Stomach (tissue), 8 donors: ENCODE measurements at regions not wholly inside any gene's neighbourhood (a gene's known extent, or its start where the extent isn't known, plus 50 kb on each side); places are given as distances from the start of the nearest gene placed in this dataset.

Experiments used
- DNase-seq, 2 donors: peaks; one replicate each; pipeline versions ENCODE4 v3.0.0 to v3.0.0-alpha.2; 2013 to 2019
- H3K27ac ChIP-seq, 5 donors: fragments of 200-600 bp in 4 of 5; sonication (generic) in 4 of 5; one replicate each; pipeline ENCODE4 v1.5.1; 2013 to 2019; ENCODE audit warnings: mild to moderate bottlenecking in 1 of 5, moderate library complexity in 1 of 5
- H3K27me3 ChIP-seq, 3 donors: fragments of 200-600 bp; sonication (generic); one replicate each; pipeline ENCODE4 v1.5.1; 2017 to 2019; ENCODE audit warnings: mixed run types in 1 of 3
- H3K36me3 ChIP-seq, 4 donors: fragments of 200-600 bp; sonication (generic); 1 replicate in 3 of 4; 2 replicates in 1 of 4; pipeline ENCODE4 v1.5.1; 2016 to 2019
- H3K4me1 ChIP-seq, 4 donors: fragments of 200-600 bp; sonication (generic); one replicate each; pipeline ENCODE4 v1.5.1; 2016 to 2019
- H3K4me3 ChIP-seq, 4 donors: fragments of 200-600 bp; sonication (generic) in 3 of 4; one replicate each; pipeline ENCODE4 v1.5.1; 2016 to 2019; ENCODE audit warnings: mild to moderate bottlenecking in 1 of 4
- H3K9me3 ChIP-seq, 4 donors: fragments of 200-600 bp; sonication (generic); one replicate each; pipeline ENCODE4 v1.5.1; 2016 to 2019
- EP300 ChIP-seq: sonication (generic); formaldehyde crosslinking; IDR thresholded peaks from one replicate; pipeline ENCODE4 v1.6.1; 2017; ENCODE audit warnings: antibody characterized with exemption
- POLR2A ChIP-seq, 4 donors: fragments of 450-650 bp; IDR thresholded peaks; one replicate each; pipeline ENCODE4 v1.6.1; 2016; ENCODE audit warnings: antibody characterized with exemption in 4 of 4, control low read depth in 2 of 4, mild to moderate bottlenecking in 1 of 4, moderate library complexity in 1 of 4
- POLR2AphosphoS5 ChIP-seq, 3 donors: sonication (generic); formaldehyde crosslinking; IDR thresholded peaks; one replicate each; pipeline ENCODE4 v1.6.1; 2016; ENCODE audit warnings: antibody characterized with exemption in 3 of 3
- WGBS, 5 donors: extraction: QIAGEN DNeasy Blood & Tissue Kit in 3 of 5; methylation state at CpG; one replicate each; pipeline versions ENCODE4 v1.1.5 to v1.1.7; 2013 to 2018; 5-methylcytosine and 5-hydroxymethylcytosine counted together
- intact Hi-C: fragments of 100-400 bp; cut with DNase I; formaldehyde crosslinking; loops from one replicate; pipeline ENCODE4 v1.15.1; 2023; ENCODE audit warnings: low total_unique reads
- TF ChIP-seq, protein P1 (sequence below), 7 experiments: fragments of 450-650 bp in 4 of 7; fragments of 200-600 bp in 3 of 7; sonication (generic) in 3 of 7; IDR thresholded peaks; one replicate each; pipeline ENCODE4 v1.5.1; 2016 to 2019; ENCODE audit warnings: antibody characterized with exemption in 7 of 7, control low read depth in 2 of 7, mild to moderate bottlenecking in 1 of 7
- donor health status: healthy with polysubstance abuse.
- donor health status: Bipolar disorder and iron deficiency.
- donor health status: healthy.

DNA sequence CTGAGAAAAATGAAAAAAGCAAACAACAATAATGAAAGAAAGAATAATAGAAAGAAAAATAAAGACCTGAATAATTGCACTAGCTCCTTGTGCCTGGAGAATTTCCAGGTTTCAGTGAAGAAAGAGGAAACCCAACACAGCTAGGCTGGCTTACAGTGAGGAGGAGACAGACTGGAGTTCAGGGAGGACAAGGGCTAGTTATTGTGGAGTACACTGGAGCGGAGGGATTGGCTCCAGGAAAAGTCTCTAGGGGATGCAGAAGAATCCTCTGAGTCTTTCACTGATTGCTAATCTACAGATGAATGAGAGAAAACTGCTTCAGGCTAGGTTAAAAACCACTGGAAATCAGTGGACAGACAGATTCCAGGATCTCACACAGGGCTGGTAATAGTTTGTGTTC is 163.6 kb upstream of the RBMS1 start:
- no peaks in the 10 kb centered on the region for H3K9me3 ChIP-seq
- no peaks in the 10 kb centered on the region for H3K27me3 ChIP-seq
- no peaks in the 10 kb centered on the region for H3K36me3 ChIP-seq
- peak in 1 of 2 donors; percentile 37 for DNase-seq
- H3K4me1 ChIP-seq, result peaks cover 0 to 7% (median 0%) of the 10 kb centered on the region in 4 donors
- H3K27ac ChIP-seq, result no peak overlapping the region
- no peak for TF ChIP-seq POLR2AphosphoS5 (IDR thresholded peaks at IDR 0.05)
- TF ChIP-seq EP300, result no peak
- TF ChIP-seq, protein P1, sequence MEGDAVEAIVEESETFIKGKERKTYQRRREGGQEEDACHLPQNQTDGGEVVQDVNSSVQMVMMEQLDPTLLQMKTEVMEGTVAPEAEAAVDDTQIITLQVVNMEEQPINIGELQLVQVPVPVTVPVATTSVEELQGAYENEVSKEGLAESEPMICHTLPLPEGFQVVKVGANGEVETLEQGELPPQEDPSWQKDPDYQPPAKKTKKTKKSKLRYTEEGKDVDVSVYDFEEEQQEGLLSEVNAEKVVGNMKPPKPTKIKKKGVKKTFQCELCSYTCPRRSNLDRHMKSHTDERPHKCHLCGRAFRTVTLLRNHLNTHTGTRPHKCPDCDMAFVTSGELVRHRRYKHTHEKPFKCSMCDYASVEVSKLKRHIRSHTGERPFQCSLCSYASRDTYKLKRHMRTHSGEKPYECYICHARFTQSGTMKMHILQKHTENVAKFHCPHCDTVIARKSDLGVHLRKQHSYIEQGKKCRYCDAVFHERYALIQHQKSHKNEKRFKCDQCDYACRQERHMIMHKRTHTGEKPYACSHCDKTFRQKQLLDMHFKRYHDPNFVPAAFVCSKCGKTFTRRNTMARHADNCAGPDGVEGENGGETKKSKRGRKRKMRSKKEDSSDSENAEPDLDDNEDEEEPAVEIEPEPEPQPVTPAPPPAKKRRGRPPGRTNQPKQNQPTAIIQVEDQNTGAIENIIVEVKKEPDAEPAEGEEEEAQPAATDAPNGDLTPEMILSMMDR (IDR thresholded peaks at IDR 0.05), result no peak
- TF ChIP-seq POLR2A (IDR thresholded peaks at IDR 0.05), result no peak
- no peak overlapping the region for H3K4me3 ChIP-seq
- intact Hi-C loops, result no loop called here
- 77 to 100% (median 88%) methylated on average over 1 of the region's 1 CpG for WGBS, 5 donors

DNA sequence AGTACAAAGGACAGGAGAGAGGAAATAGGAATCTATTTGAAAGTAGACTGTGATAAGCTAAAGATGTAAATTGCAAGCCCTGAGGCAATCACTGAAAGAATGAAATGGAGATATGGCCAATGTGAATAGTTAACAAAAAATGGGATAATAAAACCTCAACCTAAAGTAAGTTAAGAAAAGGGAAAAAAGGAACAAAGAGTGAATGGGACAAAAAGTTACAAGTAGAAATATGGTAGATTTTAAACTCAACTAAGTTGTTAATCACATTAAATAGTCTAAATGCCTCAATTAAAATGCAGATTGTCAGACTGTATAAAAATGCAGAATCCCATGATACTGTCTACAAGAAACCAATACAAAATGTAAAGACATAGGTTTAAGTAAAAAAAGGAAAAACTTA is 165.2 kb upstream of the RBMS1 start:
- intact Hi-C loops, result no loop called here
- H3K27ac ChIP-seq, result no peak overlapping the region
- H3K9me3 ChIP-seq, result no peaks in the 10 kb centered on the region
- no peak overlapping the region for H3K4me3 ChIP-seq
- TF ChIP-seq EP300 (no peak), POLR2A (IDR thresholded peaks at IDR 0.05) (no peak), POLR2AphosphoS5 (IDR thresholded peaks at IDR 0.05) (no peak)
- TF ChIP-seq, protein P1 (IDR thresholded peaks at IDR 0.05), result no peak
- H3K27me3 ChIP-seq, result no peaks in the 10 kb centered on the region
- no peaks in the 10 kb centered on the region for H3K36me3 ChIP-seq
- no peak for DNase-seq
- H3K4me1 ChIP-seq, result no peaks in the 10 kb centered on the region

DNA sequence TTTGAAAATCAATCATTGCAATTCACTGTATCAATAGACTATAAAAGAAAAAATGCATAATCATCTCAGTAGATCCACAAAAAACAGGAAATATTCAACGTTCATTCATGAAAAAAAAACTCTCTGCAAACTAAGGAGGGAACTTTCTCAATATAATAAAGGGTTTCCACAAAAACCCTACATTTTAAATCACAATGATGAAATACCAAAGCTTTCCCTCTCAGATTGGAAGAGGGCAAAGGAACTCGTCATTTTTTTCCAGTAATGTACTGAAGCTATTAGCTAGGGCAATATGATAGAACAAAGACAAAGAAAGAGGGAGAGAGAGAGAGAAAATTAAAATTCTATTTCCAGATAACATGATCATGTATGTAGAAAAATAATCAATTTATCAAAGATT is 167.1 kb upstream of the RBMS1 start:
- H3K4me1 ChIP-seq, result peaks cover 0 to 2% (median under 1%) of the 10 kb centered on the region in 4 donors
- no peak overlapping the region for H3K27ac ChIP-seq
- H3K27me3 ChIP-seq, result no peaks in the 10 kb centered on the region
- H3K36me3 ChIP-seq, result no peaks in the 10 kb centered on the region
- no peak overlapping the region for H3K4me3 ChIP-seq
- TF ChIP-seq EP300, result no peak
- no peak for TF ChIP-seq POLR2AphosphoS5 (IDR thresholded peaks at IDR 0.05)
- TF ChIP-seq POLR2A (IDR thresholded peaks at IDR 0.05), result no peak
- TF ChIP-seq, protein P1 (IDR thresholded peaks at IDR 0.05), result no peak
- no peak for DNase-seq
- H3K9me3 ChIP-seq, result no peaks in the 10 kb centered on the region
- 56 to 70% (median 65%) methylated on average over 2 of the region's 2 CpGs for WGBS, 5 donors
- intact Hi-C loops, result no loop called here

DNA sequence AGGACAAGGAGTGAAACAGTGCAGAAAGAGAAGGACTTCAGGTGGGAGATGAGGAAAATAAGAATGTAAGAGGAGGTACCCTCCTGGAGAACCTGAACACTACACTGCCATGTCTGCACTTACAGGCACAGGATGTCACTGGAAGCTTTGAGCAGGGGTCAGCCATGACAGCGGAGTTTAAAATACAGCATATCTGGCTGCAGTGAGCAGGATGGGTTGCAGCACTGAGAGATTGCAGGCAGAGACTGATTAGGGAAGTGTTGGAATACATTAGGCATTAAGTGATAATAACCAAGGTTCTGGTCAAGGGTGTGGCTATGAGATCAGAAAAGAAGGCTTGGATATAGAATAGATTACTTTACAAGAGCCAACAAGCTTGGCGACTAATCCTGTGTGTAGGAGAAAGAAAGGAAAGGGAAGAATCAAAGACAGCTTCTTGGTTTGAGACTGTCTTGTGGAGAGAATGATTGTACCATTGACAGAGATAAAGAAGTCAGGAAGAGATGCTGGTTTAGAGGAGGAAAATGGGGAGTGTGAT is 171.1 kb upstream of the RBMS1 start:
- intact Hi-C loops, result no loop called here

More for the DNA sequence above, 171.1 kb upstream of the RBMS1 start:
- Histone ChIP-seq H3K4me1 (peaks cover 0 to 21% (median 8%) of the 10 kb centered on the region in 4 donors), H3K27me3 (no peaks in the 10 kb centered on the region), H3K9me3 (no peaks in the 10 kb centered on the region), H3K36me3 (no peaks in the 10 kb centered on the region), H3K27ac (no peak overlapping the region), H3K4me3 (no peak overlapping the region)
- 58 to 85% (median 75%) methylated on average over 2 of the region's 2 CpGs for WGBS, 5 donors
- TF ChIP-seq POLR2AphosphoS5 (IDR thresholded peaks at IDR 0.05) (no peak), POLR2A (IDR thresholded peaks at IDR 0.05) (no peak)
- no peak for DNase-seq
